Dedifferentiated amniotic fluid mesenchymal stem cell (primary cell): ENCODE measurements at regions not wholly inside any gene's neighbourhood (a gene's known extent, or its start where the extent isn't known, plus 50 kb on each side); places are given as distances from the start of the nearest gene placed in this dataset.

Experiments
- DNase-seq: peaks from one replicate; pipeline ENCODE4 v3.0.0-alpha.2; 2016; ENCODE audit errors: extremely low spot score

DNA sequence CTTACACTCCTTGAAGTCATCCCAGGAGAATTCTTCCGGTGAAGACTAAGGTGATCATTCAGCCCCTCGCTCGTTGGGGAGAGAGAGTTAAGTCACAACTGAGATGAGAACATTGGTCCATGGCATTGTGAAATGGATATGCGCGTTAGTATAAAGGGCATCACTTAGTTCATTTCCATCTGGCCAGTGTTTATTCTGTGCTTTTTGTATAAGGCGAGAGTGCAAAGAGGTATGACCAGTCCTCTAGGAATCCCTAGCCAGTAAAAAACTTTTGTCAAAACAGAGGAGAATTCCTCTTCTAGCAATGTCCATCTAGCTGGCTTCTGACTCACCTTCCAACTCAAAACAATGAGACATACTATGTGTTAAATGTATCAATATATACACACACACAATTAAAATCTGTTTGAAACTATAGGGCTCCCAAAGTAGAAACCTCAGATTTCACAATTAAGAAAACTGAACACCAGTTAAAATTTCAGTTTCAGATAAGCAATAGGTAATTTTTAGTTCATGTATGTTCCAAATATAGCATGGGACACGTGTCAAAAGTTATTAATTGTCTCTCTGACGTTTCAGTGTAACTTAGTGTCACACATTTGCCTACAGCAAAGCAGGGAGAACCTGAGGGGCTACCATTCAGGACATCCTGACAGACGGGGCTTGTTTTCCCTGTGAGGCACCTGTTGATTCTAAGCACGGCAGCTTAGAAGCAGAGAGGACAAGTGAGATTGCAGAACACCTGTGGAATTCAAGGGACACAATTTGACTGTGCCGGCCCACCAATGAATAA is 158.9 kb downstream of the KLF6 start:
- DNase-seq = no peak

DNA sequence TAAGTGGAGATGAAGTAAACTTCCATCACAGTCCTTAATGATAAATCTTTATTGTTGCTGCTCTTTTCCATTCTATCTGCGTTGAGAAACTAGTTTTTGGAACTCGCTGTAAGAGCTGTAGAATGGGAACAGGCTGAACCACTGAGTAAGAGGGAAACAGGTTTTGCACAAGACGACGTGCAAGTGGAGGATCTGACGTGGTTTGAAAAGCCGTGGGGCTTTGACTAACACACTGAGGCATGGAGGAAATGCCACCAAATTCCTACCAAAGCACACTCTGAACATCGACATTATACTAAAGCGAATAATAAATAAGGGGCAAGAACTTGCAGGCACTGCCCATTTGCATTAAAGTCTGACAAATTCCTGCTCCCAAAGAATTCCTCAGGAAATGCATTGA is 160.6 kb downstream of the KLF6 start:
- no peak for DNase-seq

DNA sequence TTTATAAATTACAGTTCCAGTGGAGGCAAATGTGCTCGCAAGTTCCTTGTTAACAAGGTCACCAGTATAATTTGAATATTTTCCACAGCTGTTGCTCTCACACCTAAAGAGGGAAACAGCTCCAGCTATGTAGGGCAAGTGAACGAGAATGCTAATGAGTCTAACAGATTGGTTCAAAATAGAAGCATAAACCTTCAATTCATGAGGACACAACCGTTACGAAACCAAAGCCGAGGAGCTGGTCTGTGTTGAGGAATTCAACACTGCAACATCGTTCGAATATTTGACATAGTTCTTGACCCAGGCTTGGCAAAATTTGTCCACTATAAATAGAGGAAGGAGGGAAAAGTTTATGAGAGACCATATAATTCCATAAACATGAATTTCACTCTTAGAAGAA is 161.3 kb downstream of the KLF6 start:
- peak; percentile 75 for DNase-seq

DNA sequence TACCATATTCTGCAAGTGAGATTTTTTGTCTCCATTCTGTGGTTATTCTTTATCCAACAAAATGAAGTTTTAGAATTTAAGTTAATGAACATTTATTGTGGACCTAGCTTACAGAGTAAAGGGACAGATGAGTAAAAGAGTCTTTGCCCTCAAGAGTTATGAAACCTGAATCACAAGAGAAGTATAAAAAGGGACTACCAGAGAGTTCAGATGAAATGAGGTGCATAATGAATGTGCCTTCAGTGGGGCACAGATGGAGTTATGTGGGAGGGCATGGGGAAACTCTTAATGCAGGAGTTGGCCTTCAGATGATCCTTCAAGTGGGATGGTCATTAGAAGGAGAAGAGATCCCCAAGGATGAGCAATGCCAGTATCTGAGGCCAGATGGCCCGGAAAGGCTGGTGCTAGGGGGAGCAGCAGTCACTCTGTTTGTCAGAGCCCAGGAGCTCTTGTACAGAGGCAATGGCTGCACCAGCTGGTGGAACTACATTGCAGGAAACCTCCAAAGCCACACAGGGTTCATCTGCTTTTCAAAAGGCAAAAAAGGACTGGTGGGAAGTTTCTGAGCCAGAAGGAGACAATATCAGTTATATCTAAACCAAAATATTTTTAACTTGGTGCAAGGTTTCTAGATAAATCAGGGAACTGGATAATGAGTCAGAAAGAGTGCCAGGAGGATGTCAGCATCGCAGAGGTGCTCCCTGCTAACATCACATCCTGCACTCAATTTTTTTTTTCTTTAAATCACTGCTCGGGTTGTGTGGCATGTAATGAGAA is 162.0 kb downstream of the KLF6 start:
- DNase-seq = no peak

DNA sequence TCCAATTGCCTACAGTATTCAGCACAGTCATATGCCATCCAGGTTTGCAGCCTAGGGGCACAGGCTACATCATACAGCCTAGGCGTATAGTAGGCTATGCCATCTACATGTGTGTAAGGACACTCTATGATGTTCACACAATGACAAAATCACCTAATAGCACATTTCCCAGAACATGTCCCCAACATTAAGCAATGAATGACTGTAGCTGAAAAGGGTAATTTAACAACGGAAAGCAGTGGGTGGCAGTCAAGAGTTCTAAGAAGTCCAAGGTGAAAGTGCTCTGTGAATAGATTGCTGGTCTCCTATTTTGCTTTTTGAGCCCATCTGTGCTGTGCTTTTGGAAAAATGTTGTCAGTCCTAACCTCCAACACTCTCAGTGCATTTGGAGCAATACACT is 162.6 kb downstream of the KLF6 start:
- DNase-seq = no peak

DNA sequence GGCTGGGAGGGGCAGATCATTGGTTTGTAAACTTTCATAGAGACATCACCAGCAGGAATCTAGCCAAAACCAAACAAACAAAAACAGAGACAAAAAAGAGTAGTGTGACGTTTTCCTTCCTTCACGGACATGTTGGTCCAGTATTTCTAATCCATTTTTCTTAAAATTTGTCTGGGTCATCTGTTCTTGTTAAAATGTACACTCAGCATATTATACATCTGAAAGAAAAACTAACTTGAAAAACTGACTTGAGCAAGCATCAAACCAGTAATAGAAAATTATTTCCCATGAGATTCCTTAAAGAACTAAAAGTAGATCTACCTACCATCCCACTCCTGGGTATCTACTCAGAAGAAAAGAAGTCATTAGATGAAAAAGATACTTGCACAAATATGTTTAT is 164.2 kb downstream of the KLF6 start:
- DNase-seq = no peak

DNA sequence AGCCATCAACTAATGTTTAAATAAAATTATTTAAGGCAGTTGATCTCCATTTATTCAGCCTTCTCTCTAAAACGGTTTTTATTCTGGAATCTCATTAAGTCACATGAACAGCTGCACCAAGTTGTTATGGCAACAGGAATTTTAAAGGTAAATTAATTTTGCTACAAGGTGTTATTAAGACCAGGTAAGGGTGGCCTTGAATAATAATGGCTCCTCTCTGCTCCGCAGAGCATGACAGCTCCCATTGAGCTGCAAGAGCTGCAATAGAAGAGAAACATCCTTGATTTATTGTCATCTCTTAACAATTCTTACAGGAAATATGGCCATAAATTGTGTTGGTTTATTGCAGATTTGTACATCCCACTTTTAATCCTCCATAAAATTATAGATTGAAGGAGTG is 165.8 kb downstream of the KLF6 start:
- no peak for DNase-seq

DNA sequence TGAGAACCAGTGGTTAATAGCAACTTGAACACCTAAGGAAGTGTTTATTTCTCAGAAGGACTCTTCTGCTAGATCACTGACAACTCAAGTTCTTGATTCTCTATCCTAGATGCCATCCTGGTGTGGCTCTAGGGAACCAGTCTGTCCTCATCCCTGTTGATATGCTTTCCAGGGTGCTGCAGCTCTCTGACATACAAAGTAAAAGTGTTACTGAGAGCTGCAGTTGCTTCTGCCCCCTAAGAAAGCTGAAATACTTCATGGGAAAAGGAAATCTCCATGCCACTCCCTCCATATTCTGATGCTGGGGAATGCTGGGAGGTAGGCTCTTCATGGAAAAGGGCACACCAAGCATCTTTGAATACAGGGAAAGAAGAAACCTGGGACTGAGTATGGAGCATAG is 168.1 kb downstream of the KLF6 start:
- no peak for DNase-seq

DNA sequence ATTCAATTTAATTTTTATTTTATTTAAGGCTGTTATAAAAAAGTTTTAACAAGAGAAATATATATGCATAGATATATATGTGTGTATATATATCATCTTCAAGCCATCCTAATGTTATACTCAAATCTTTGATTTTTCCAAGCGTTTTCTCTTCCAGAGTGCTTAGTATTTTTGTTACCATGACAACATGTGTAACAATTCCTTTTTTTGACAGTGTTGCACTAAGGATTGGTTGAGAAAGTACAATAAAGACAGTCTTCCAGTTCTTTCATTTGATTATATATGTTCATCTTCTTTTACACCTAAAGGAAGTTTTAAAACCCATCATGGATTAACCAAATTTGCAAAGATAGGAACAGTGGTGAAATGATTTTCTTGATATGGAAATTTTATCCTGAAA is 171.7 kb downstream of the KLF6 start:
- no peak for DNase-seq

DNA sequence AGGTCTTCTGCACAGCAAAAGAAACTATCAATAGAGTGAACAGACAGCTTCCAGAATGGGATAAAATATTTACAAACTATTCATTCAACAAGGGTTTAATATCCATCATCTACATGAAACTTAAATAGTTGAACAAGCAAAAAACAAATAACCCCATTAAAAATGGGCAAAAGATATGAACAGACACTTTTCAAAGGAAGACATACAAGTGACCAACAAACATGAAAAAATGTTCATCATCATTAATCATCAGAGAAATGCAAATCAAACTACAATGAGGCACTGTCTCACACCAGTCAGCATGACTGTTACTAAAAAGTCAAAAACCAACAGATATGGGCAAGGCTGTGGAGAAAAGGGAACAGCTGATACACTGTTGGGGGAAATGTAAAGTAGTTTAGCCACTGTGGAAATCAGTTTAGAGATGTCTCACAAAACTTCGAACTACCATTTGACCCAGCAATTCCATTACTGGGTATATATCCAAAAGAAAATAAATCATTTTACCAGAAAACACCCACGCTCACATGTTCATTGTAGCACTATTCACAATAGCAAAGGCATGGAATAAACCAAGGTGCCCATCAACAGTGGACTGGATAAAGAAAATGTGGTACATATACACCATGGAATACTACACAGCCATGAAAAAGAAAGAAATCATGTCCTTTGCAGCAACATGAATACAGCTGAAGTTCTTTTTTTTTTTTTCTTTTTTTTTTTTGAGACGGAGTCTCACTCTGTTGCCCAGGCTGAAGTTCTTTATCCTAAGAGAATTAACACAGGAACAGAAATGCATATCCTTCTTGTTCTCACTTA is 172.6 kb downstream of the KLF6 start:
- no peak for DNase-seq

DNA sequence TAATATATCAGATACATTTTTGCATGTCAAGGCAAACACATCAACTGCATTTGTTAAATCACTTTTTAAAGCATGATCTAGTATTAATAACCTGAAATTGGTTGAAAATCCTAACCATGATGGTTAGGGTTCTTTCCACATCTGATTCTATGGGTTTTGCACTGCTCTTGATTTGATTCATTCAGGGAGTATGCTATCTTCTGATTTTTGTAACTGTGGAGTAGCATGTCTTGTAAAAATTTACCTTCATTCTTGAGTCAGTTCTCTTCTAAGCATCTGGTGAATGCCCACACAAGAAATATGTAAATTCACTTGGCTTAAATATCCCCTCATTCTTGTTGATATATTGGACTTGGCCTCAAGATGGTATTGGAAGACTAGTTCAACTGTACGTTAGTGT is 178.7 kb downstream of the KLF6 start:
- DNase-seq = no peak

DNA sequence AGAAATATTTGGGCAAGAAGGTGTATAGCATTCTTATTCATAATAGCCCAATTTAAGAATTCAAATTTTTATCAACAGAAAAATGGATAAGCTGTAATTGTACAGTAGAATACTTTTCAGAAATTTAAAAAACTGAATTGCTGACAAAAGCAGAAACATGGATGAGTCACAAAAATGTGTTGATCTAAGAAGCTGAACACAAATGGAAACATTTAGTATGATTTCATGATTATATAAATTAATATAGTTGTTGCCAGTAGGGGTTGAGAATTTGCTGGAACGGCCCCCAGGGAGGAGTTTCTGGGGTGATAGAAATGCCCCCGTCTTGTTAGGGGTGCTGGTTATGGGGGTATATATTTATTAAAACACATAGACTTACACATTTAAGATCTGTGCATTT is 179.1 kb downstream of the KLF6 start:
- DNase-seq = no peak

DNA sequence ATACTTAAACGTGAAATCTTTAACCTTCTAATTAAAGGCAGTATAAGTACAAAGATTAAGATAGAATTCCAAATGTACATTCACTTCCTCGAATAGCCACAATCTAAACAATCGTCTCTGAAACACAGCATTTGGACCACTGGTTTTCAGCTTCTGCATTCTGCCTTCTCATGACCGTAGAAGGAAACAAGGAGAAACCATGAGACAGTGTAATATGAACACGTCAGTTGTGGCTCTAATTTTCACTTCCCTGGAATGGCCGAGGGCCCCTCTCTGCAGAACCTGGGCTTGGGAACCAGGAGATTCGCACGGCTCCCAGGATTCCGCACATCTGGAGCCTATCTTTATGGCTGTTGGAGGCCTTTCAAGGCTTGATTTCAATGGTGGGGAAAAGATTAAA is 189.3 kb downstream of the KLF6 start:
- DNase-seq = no peak

DNA sequence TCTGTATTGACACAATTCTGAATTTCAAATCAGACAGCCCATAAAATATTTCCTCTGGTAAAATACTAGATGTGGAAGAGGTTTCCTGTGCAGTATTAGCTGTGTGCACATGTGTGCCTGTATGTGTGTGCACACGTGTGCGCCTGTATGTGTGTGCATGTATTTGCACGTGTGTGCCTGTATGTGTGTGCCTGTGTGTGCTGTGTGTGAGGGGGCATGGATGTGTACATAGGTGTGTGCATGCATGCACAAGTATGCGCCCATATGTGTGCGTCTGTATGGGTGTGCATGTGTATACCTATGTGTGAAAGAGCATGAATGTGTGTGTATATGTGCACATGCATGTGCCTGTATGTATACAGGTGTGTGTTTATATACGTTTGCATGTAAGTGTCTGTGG is 191.4 kb downstream of the KLF6 start:
- no peak for DNase-seq

DNA sequence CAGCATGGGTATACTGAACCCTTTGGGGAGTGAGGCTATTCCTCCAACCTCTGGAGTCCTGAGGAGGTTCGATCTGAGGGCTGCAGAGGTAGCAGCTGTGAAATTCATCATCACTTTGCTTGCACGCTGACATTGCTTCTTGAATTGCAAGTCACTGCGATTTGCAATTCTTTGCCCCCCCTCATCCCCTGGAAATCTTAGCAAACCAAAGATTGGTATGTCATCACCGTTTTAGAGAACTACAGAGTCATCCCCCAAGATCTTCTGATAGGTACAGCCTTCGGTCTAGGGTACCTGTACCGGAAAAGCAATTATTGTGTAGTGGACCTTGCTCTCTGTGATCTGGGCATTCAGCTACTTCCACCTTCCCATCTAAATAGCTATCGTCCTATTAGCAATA is 192.6 kb downstream of the KLF6 start:
- no peak for DNase-seq

DNA sequence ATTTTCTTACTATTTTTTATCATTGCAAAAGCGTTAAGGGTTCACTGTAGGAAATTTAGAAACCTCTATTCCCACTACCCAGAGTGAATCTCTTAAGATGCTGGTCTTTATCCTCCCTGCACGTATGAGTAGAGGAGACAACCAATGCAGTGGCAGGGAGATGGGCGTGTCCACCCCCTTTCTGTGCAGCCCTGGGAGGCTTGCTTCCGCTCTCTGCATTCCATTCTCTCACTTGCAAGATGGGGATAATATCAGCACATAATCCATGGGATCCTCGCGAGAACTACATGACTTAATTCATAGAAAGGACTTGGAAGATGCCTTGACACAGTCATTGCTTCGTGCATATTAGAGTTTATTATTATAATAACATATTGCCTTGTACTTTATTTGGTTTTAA is 196.2 kb downstream of the KLF6 start:
- DNase-seq = no peak

DNA sequence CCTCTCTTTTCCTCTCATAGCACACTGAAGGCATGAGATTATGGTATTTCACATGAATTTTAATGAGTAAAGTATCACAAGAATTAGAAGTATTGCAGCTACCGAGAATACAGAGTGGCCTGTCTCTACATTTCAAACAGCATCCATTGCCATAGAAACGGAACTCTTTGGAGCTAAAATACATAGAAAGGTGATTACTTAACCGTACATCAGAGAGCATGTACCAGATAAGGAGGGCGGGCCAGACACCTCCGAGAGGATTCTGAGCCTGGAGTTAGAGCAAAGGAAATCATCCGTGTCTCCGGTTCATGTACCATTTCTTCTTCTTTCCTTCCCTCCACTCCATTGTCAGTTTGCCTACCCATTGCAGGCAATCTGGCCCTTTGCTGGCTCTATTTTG is 196.7 kb downstream of the KLF6 start:
- no peak for DNase-seq

DNA sequence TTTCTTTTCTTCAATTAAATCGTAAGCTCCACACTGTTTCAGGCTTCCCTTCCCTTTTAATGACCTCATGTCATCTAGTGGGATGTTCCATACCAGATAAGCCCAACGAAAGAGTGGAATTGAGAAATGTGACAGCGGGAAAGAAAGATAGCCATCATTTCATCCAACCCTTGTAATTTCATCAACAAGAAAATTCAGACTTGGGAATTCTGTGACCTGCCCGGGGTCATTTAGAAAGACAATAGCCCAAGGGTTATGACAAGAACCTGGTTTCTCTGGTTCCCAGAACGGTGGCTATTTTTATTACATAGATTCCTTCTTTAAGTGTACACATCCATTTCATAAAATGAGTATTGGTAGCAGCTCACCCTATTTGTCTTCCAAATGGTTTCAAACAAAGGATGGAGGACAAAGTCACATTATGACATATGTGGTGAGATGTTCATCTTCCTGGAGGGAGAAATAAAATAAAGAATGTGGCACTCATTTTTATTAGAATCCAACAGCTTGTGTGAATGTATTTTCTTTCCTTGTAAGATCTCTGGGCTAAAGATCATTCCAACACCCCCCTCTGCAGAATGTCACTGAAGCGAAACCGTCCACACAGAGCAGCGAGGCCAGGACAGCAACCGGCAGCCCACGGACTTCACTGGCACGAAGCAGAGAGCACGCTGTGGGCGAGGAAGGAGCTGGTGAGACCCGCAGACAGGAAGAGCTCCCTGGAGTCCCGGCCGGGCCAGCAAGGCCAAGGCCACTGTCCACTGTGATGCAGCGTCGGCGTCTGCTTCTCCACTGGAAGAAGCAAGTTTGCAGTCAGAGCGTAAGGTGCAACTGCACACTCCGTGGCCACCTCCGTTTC is 199.9 kb downstream of the KLF6 start:
- no peak for DNase-seq

DNA sequence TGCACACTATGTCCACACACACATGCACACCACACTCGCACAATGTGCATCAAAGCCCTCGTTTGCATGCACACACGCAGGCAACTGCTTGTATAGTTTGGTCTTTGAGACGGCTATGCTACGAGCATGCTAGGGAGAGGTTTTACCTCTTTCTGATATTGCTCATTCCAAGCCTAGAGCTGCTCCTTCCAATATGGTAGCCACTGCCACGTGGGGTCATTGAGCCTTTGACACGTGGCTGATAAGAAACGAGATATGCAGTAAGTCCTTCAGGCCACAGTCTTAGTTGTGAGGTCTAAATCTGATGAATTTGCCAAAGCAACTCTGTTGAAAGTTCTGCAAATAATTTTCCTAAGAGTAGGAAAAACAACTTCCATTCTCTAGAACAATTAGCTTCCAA is 204.4 kb downstream of the KLF6 start:
- DNase-seq = no peak

DNA sequence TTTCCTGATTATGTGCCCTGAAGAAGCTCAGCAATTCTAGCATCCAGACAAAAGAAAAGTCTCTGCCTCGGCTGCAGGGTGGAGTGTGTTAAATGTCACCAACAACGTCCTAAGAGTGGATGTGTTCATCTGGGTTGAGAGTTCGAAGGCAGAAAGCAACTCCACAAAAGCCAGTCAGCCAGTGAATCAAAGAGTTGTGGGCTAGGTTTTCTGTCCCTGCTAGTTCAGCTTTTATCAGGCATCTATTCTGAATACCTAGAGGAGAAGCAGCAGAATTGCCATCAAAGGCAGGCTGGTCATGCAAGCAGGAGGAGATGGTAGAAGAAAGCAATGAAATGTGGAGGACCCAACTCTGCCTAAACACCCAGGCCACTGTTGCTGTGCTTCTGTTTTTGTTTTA is 205.2 kb downstream of the KLF6 start:
- no peak for DNase-seq

DNA sequence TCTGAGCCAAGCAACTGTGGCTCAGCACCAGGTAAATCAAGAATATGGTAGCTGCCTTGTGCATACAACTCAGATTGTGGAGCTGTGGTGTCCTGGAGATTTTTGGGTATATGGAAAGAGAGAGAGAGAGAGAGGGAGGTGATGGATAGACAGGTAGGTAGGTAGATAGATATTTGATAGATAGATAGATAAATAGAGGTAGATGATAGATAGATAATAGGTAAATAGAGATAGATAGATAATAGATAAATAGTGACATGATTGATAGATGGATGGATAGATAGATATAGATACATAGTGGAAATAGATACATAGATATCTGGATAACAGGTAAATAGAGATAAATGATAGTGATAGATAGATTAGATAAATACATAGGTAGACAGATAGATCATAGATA is 206.3 kb downstream of the KLF6 start:
- DNase-seq = no peak

DNA sequence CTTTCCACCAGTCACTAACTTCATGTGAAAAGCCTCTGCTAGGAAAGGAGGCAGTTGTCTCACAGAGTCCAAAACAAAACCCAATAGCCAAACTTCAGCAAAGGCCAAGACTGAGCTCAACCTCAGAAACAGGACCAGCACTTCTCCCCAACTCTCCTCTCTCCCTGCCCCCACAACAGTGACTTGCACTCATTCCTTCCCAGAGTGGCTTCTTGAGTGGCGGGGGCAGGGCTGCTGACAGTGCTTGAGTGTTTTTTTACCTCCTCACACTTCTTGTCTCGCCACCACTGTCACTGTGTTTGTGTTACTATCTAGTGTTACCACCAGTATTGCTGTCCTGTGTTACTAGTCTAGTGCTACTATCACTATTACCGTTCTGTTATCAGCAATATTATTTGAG is 206.8 kb downstream of the KLF6 start:
- no peak for DNase-seq
